ENCODE measurements at regions not wholly inside any gene's neighbourhood (a gene's known extent, or its start where the extent isn't known, plus 50 kb on each side); places are given as distances from the start of the nearest gene placed in this dataset.

DNA sequence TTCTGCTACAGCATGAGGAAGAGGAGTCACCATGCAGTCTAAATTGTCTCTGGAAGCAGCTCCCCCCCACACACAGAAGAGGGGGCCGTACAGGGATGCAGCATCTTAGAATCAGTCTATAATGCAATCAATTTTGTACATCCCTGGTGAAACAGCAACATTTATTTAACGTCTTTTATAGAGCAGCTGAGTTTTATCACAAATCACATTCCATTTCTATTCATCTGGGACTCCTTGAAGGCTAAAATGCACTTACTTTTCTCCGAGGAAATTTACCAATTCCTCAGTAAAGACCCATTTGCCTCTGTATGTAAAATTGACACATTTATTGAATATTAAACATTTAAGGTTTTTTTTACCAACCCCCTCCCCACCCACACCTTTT lies 193.9 kb downstream of the PHETA1 start:
- no peak for FAIRE-seq
- TF ChIP-seq, protein P1, sequence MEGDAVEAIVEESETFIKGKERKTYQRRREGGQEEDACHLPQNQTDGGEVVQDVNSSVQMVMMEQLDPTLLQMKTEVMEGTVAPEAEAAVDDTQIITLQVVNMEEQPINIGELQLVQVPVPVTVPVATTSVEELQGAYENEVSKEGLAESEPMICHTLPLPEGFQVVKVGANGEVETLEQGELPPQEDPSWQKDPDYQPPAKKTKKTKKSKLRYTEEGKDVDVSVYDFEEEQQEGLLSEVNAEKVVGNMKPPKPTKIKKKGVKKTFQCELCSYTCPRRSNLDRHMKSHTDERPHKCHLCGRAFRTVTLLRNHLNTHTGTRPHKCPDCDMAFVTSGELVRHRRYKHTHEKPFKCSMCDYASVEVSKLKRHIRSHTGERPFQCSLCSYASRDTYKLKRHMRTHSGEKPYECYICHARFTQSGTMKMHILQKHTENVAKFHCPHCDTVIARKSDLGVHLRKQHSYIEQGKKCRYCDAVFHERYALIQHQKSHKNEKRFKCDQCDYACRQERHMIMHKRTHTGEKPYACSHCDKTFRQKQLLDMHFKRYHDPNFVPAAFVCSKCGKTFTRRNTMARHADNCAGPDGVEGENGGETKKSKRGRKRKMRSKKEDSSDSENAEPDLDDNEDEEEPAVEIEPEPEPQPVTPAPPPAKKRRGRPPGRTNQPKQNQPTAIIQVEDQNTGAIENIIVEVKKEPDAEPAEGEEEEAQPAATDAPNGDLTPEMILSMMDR (IDR thresholded peaks at IDR 0.05; ENCODE audit: insufficient read depth, low read depth, low read length), result no peak
- no peak for TF ChIP-seq EZH2 (IDR thresholded peaks at IDR 0.05; ENCODE audit: insufficient read depth, low read length)
- Histone ChIP-seq H3K4me3 (ENCODE audit: insufficient read depth, low read depth, low read length) (no peak overlapping the region), H3K4me2 (ENCODE audit: low read length) (no peak overlapping the region), H2AFZ (ENCODE audit: low read depth, low read length) (no peak overlapping the region), H3K36me3 (ENCODE audit: insufficient read depth, low read length) (no peaks in the 10 kb centered on the region), H3K9me3 (ENCODE audit: insufficient read depth, low read depth, low read length) (no peaks in the 10 kb centered on the region), H3K79me2 (ENCODE audit: insufficient read depth, low read length) (no peaks in the 10 kb centered on the region), H3K4me1 (ENCODE audit: insufficient read depth, low read length) (no peaks in the 10 kb centered on the region), H3K27me3 (ENCODE audit: insufficient read depth, low read length) (peaks cover 11% of the 10 kb centered on the region), H3K9ac (ENCODE audit: low read length) (no peak overlapping the region), H4K20me1 (ENCODE audit: insufficient read depth, low read length) (no peaks in the 10 kb centered on the region), H3K27ac (ENCODE audit: low read depth, low read length) (no peak overlapping the region)
- no peak overlapping the region for H3K27ac Mint-ChIP-seq (ENCODE audit: unreplicated experiment)
- H3K4me3 Mint-ChIP-seq (ENCODE audit: unreplicated experiment), result no peak overlapping the region
- H3K9me3 Mint-ChIP-seq (ENCODE audit: unreplicated experiment), result no peaks in the 10 kb centered on the region
- H3K27me3 Mint-ChIP-seq (ENCODE audit: low read depth, unreplicated experiment), result peaks cover 35% of the 10 kb centered on the region
- no peaks in the 10 kb centered on the region for H3K36me3 Mint-ChIP-seq (ENCODE audit: low read depth, unreplicated experiment)
- H3K4me1 Mint-ChIP-seq (ENCODE audit: low read depth, unreplicated experiment), result no peaks in the 10 kb centered on the region
- no peak for DNase-seq (ENCODE audit: low read depth)

DNA sequence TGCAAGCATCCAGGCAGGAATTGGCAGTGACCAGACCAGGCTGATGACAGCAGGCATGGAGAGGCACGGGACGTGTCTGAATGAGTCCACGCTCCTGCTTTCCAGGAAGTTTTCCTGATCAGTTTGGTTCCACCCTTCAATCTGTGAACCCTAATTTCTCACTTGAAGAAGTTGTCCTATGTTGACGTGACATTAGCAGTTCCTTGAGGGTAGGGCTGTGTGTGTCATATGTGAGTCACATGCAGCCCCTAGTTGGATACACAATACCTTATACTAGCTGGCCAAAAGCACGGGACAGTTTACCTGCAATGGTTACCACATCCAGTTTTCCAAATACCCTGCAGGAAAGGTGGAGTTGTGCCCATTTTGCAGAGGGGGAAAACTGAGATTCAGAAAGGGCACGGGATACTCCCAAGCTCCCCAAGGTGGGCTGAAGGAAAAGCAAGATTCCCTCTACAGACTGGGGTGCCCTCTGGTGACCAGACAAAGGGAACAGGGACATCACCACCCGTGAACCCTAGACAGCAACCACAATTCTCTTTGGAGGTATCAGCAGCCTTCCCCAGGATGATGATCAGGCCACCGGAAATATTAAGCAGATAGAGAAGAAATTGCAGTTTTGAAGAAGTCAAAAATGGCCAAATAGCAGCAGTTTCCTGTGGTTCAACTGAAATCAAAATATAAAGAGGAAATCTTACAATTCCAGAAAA lies 194.5 kb downstream of the PHETA1 start:
- Mint-ChIP-seq H3K4me3 (ENCODE audit: unreplicated experiment) (no peak overlapping the region), H3K36me3 (ENCODE audit: low read depth, unreplicated experiment) (no peaks in the 10 kb centered on the region), H3K9me3 (ENCODE audit: unreplicated experiment) (no peaks in the 10 kb centered on the region), H3K4me1 (ENCODE audit: low read depth, unreplicated experiment) (no peaks in the 10 kb centered on the region), H3K27me3 (ENCODE audit: low read depth, unreplicated experiment) (peaks cover 37% of the 10 kb centered on the region), H3K27ac (ENCODE audit: unreplicated experiment) (no peak overlapping the region)
- H3K9me3 ChIP-seq (ENCODE audit: insufficient read depth, low read depth, low read length), result no peaks in the 10 kb centered on the region
- H3K4me3 ChIP-seq (ENCODE audit: insufficient read depth, low read depth, low read length), result no peak overlapping the region
- H3K4me1 ChIP-seq (ENCODE audit: insufficient read depth, low read length), result no peaks in the 10 kb centered on the region
- no peak for FAIRE-seq
- H2AFZ ChIP-seq (ENCODE audit: low read depth, low read length), result no peak overlapping the region
- H3K27ac ChIP-seq (ENCODE audit: low read depth, low read length), result no peak overlapping the region
- TF ChIP-seq EZH2 (IDR thresholded peaks at IDR 0.05; ENCODE audit: insufficient read depth, low read length), result no peak
- TF ChIP-seq, protein P1 (IDR thresholded peaks at IDR 0.05; ENCODE audit: insufficient read depth, low read depth, low read length), result no peak
- peaks cover 11% of the 10 kb centered on the region for H3K27me3 ChIP-seq (ENCODE audit: insufficient read depth, low read length)
- H3K79me2 ChIP-seq (ENCODE audit: insufficient read depth, low read length), result no peaks in the 10 kb centered on the region
- no peaks in the 10 kb centered on the region for H4K20me1 ChIP-seq (ENCODE audit: insufficient read depth, low read length)
- no peaks in the 10 kb centered on the region for H3K36me3 ChIP-seq (ENCODE audit: insufficient read depth, low read length)
- no peak overlapping the region for H3K9ac ChIP-seq (ENCODE audit: low read length)
- DNase-seq (ENCODE audit: low read depth), result no peak
- H3K4me2 ChIP-seq (ENCODE audit: low read length), result no peak overlapping the region

DNA sequence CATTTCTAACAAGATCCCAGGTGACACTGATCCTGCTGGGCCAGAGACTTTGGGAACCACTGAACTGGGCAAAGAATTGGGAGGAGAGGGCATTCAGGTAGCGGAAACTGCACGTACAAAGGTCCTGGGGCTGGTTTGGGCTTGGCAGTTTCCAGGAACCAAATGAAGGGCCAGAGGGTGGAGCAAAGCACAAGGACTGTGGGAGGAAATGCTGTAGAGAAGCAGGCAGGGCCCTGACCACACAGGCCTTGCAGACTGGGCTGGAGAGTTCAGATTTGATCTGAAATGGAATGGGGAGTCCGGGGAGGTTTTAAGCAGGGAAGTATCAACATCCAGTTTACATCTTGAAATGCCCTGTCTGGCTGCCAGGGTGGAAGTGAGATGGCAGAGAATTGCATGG lies 195.1 kb downstream of the PHETA1 start:
- no peaks in the 10 kb centered on the region for H4K20me1 ChIP-seq (ENCODE audit: insufficient read depth, low read length)
- H3K4me3 ChIP-seq (ENCODE audit: insufficient read depth, low read depth, low read length), result no peak overlapping the region
- no peaks in the 10 kb centered on the region for H3K4me1 ChIP-seq (ENCODE audit: insufficient read depth, low read length)
- H3K36me3 Mint-ChIP-seq (ENCODE audit: low read depth, unreplicated experiment), result no peaks in the 10 kb centered on the region
- H3K9ac ChIP-seq (ENCODE audit: low read length), result no peak overlapping the region
- H3K27me3 Mint-ChIP-seq (ENCODE audit: low read depth, unreplicated experiment), result peaks cover 38% of the 10 kb centered on the region
- no peak overlapping the region for H3K27ac ChIP-seq (ENCODE audit: low read depth, low read length)
- H3K36me3 ChIP-seq (ENCODE audit: insufficient read depth, low read length), result no peaks in the 10 kb centered on the region
- H3K27me3 ChIP-seq (ENCODE audit: insufficient read depth, low read length), result peaks cover 11% of the 10 kb centered on the region
- H3K4me3 Mint-ChIP-seq (ENCODE audit: unreplicated experiment), result no peak overlapping the region
- H3K79me2 ChIP-seq (ENCODE audit: insufficient read depth, low read length), result no peaks in the 10 kb centered on the region
- no peaks in the 10 kb centered on the region for H3K9me3 Mint-ChIP-seq (ENCODE audit: unreplicated experiment)
- H3K27ac Mint-ChIP-seq (ENCODE audit: unreplicated experiment), result no peak overlapping the region
- H2AFZ ChIP-seq (ENCODE audit: low read depth, low read length), result no peak overlapping the region
- DNase-seq (ENCODE audit: low read depth) (no peak), FAIRE-seq (no peak)
- no peaks in the 10 kb centered on the region for H3K9me3 ChIP-seq (ENCODE audit: insufficient read depth, low read depth, low read length)
- no peak overlapping the region for H3K4me2 ChIP-seq (ENCODE audit: low read length)
- TF ChIP-seq, protein P1 (IDR thresholded peaks at IDR 0.05; ENCODE audit: insufficient read depth, low read depth, low read length), result no peak
- TF ChIP-seq EZH2 (IDR thresholded peaks at IDR 0.05; ENCODE audit: insufficient read depth, low read length), result no peak
- H3K4me1 Mint-ChIP-seq (ENCODE audit: low read depth, unreplicated experiment), result no peaks in the 10 kb centered on the region
